ENCODE measurements at regions not wholly inside any gene's neighbourhood (a gene's known extent, or its start where the extent isn't known, plus 50 kb on each side); places are given as distances from the start of the nearest gene placed in this dataset.

DNA sequence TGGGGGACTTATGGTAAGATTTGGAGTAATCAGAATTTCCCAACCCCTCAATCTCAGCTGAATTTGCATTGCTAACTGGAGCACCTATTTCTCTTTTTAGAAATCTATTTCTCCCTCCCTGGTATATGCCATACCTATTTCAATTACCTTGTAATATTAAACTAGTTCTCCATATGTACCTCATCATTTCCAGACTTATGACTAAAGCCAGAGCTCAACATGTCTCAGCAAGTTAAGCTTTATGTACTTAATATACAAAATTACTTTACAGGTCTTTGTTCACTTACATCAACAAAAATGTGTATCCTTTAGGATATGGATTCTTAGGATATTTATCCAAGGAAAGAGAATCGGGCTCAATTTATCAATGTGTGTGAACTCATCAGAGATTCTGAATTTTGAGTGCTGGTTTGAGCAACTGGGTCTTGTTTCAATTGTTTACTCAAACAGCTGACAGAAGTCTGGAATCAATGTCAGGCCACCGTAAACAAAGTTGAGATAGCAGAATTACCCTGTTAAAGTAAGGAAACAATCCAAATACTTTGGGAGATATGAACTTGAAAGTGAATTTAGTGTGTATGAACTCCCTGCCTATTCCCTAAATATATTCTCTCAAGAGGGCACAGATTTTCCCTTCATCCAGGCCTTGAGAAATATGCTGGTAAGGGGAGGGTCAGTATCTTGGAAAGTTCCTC lies 199.6 kb downstream of the VEGFC start:
- Histone ChIP-seq H3K79me2 (ENCODE audit: insufficient read depth, low read length) (no peaks in the 10 kb centered on the region), H3K27ac (ENCODE audit: extremely low read length, insufficient read depth, low read length) (no peak overlapping the region), H3K4me2 (ENCODE audit: low read depth, low read length) (no peak overlapping the region), H4K20me1 (ENCODE audit: insufficient read depth, low read length) (no peaks in the 10 kb centered on the region), H3K27me3 (ENCODE audit: control insufficient read depth in 1 of 2, insufficient read depth in 2 of 2, low read length in 2 of 2) (no peaks in the 10 kb centered on the region), H3K4me3 (replicated peaks in 1 of 3; ENCODE audit: insufficient read depth in 1 of 3, low read depth in 2 of 3, low read length in 3 of 3) (no peak overlapping the region), H2AFZ (ENCODE audit: low read length) (no peak overlapping the region), H3K4me1 (ENCODE audit: insufficient read depth, low read length) (no peaks in the 10 kb centered on the region), H3K9ac (ENCODE audit: insufficient read depth, low read depth, low read length) (no peak overlapping the region), H3K9me3 (ENCODE audit: low read length) (no peaks in the 10 kb centered on the region; the same call in 1 of the 2 replicates), H3K36me3 (replicated peaks in 1 of 2; ENCODE audit: control insufficient read depth in 1 of 2, insufficient read depth in 2 of 2, low read length in 2 of 2) (no peaks in the 10 kb centered on the region)
- TF ChIP-seq ZFP36L2 (CRISPR knock-in tag; IDR thresholded peaks at IDR 0.05) (no peak), WIZ (CRISPR knock-in tag; IDR thresholded peaks at IDR 0.05) (no peak), CBX2 (IDR thresholded peaks at IDR 0.05; ENCODE audit: low read depth, low read length) (no peak), CBX2 (CRISPR knock-in tag; IDR thresholded peaks at IDR 0.05; ENCODE audit: low read depth) (no peak), ARHGAP35 (CRISPR knock-in tag; IDR thresholded peaks at IDR 0.05; ENCODE audit: borderline replicate concordance) (no peak)
- TF ChIP-seq, protein P1, sequence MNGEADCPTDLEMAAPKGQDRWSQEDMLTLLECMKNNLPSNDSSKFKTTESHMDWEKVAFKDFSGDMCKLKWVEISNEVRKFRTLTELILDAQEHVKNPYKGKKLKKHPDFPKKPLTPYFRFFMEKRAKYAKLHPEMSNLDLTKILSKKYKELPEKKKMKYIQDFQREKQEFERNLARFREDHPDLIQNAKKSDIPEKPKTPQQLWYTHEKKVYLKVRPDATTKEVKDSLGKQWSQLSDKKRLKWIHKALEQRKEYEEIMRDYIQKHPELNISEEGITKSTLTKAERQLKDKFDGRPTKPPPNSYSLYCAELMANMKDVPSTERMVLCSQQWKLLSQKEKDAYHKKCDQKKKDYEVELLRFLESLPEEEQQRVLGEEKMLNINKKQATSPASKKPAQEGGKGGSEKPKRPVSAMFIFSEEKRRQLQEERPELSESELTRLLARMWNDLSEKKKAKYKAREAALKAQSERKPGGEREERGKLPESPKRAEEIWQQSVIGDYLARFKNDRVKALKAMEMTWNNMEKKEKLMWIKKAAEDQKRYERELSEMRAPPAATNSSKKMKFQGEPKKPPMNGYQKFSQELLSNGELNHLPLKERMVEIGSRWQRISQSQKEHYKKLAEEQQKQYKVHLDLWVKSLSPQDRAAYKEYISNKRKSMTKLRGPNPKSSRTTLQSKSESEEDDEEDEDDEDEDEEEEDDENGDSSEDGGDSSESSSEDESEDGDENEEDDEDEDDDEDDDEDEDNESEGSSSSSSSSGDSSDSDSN (CRISPR knock-in tag; IDR thresholded peaks at IDR 0.05): no peak
- TF ChIP-seq, protein P2, sequence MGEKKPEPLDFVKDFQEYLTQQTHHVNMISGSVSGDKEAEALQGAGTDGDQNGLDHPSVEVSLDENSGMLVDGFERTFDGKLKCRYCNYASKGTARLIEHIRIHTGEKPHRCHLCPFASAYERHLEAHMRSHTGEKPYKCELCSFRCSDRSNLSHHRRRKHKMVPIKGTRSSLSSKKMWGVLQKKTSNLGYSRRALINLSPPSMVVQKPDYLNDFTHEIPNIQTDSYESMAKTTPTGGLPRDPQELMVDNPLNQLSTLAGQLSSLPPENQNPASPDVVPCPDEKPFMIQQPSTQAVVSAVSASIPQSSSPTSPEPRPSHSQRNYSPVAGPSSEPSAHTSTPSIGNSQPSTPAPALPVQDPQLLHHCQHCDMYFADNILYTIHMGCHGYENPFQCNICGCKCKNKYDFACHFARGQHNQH (CRISPR knock-in tag; IDR thresholded peaks at IDR 0.05): no peak
- TF ChIP-seq, protein P3, sequence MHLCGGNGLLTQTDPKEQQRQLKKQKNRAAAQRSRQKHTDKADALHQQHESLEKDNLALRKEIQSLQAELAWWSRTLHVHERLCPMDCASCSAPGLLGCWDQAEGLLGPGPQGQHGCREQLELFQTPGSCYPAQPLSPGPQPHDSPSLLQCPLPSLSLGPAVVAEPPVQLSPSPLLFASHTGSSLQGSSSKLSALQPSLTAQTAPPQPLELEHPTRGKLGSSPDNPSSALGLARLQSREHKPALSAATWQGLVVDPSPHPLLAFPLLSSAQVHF (CRISPR knock-in tag; IDR thresholded peaks at IDR 0.05): no peak
- TF ChIP-seq, protein P4, sequence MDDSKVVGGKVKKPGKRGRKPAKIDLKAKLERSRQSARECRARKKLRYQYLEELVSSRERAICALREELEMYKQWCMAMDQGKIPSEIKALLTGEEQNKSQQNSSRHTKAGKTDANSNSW (CRISPR knock-in tag; IDR thresholded peaks at IDR 0.05; ENCODE audit: borderline replicate concordance): no peak
- TF ChIP-seq, protein P5, sequence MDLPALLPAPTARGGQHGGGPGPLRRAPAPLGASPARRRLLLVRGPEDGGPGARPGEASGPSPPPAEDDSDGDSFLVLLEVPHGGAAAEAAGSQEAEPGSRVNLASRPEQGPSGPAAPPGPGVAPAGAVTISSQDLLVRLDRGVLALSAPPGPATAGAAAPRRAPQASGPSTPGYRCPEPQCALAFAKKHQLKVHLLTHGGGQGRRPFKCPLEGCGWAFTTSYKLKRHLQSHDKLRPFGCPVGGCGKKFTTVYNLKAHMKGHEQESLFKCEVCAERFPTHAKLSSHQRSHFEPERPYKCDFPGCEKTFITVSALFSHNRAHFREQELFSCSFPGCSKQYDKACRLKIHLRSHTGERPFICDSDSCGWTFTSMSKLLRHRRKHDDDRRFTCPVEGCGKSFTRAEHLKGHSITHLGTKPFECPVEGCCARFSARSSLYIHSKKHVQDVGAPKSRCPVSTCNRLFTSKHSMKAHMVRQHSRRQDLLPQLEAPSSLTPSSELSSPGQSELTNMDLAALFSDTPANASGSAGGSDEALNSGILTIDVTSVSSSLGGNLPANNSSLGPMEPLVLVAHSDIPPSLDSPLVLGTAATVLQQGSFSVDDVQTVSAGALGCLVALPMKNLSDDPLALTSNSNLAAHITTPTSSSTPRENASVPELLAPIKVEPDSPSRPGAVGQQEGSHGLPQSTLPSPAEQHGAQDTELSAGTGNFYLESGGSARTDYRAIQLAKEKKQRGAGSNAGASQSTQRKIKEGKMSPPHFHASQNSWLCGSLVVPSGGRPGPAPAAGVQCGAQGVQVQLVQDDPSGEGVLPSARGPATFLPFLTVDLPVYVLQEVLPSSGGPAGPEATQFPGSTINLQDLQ (CRISPR knock-in tag; IDR thresholded peaks at IDR 0.05): no peak
- TF ChIP-seq, protein P6, sequence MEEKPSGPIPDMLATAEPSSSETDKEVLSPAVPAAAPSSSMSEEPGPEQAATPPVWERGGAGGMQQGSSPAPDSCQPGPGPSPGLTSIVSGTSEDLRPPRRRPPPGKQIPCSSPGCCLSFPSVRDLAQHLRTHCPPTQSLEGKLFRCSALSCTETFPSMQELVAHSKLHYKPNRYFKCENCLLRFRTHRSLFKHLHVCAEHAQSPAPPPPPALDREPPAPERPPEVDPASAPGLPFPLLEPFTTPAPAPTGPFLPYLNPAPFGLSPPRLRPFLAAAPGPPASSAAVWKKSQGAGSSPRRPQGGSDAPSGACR (CRISPR knock-in tag; IDR thresholded peaks at IDR 0.05): no peak
- TF ChIP-seq, protein P7, sequence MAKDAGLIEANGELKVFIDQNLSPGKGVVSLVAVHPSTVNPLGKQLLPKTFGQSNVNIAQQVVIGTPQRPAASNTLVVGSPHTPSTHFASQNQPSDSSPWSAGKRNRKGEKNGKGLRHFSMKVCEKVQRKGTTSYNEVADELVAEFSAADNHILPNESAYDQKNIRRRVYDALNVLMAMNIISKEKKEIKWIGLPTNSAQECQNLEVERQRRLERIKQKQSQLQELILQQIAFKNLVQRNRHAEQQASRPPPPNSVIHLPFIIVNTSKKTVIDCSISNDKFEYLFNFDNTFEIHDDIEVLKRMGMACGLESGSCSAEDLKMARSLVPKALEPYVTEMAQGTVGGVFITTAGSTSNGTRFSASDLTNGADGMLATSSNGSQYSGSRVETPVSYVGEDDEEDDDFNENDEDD (CRISPR knock-in tag; IDR thresholded peaks at IDR 0.05; ENCODE audit: borderline replicate concordance): no peak
- in situ Hi-C loops (cut with HindIII; ENCODE audit: extremely low pct_ligation_motif_present, low pct_unique_long_range_greater_than_20kb) (no loop called here), intact Hi-C loops (cut with micrococcal nuclease; ENCODE audit: unreplicated experiment) (no loop called here)
- ChIA-PET CTCF (ENCODE audit: low intra/inter-chr PET ratio, low total read pairs) (no interaction called here), POLR2A (no interaction called here)
- no TSS peak for BruUV-seq (replicated peaks)
- DNase-seq (ENCODE audit: low spot score) (no peak), ATAC-seq (no peak), FAIRE-seq (no peak)
- WGBS (ENCODE audit: low lambda C conversion rate): 30% methylated on average over 2 of the region's 2 CpGs
